Fibroblast of lung (primary cell): ENCODE measurements at regions not wholly inside any gene's neighbourhood (a gene's known extent, or its start where the extent isn't known, plus 50 kb on each side); places are given as distances from the start of the nearest gene placed in this dataset.
A peak's percentile ranks its signal among the peaks of the same experiment; 100 is the strongest.

ENCODE experiments used
- DNase-seq, 2 donors: peaks; one replicate each; pipeline versions ENCODE4 v3.0.0 to v3.0.0-alpha.2; 2010; ENCODE audit warnings: low read depth in 2 of 2
- H2AFZ ChIP-seq: 2 replicates; pipeline ENCODE4 v1.5.1; 2012; ENCODE audit warnings: low read length, control low read depth, inconsistent platforms
- H3K27ac ChIP-seq: 2 replicates; pipeline ENCODE4 v1.5.1; 2011; ENCODE audit warnings: low read length, control low read depth; ENCODE audit not compliant: insufficient read depth
- H3K27me3 ChIP-seq: 2 replicates; pipeline ENCODE4 v1.5.1; 2011; ENCODE audit warnings: mild to moderate bottlenecking, low read length; ENCODE audit not compliant: control insufficient read depth, insufficient read depth
- H3K36me3 ChIP-seq: 2 replicates; pipeline ENCODE4 v1.5.1; 2011; ENCODE audit warnings: low read length; ENCODE audit not compliant: control insufficient read depth, insufficient read depth
- H3K4me1 ChIP-seq: 2 replicates; pipeline ENCODE4 v1.5.1; 2011; ENCODE audit warnings: low read length; ENCODE audit not compliant: control insufficient read depth, insufficient read depth; ENCODE audit errors: extremely low read depth
- H3K4me2 ChIP-seq: 2 replicates; pipeline ENCODE4 v1.5.1; 2011; ENCODE audit warnings: low read length, control low read depth; ENCODE audit not compliant: insufficient read depth; ENCODE audit errors: extremely low read depth
- H3K4me3 ChIP-seq, 4 experiments: fragments of 200-600 bp in 1 of 4; sonication (generic) in 1 of 4; replicated peaks in 1 of 4; 2 replicates each; pipeline ENCODE4 v1.5.1; 2011 to 2016; ENCODE audit warnings: low read length in 4 of 4, low read depth in 3 of 4, mild to moderate bottlenecking in 3 of 4, control low read depth in 2 of 4, inconsistent platforms in 1 of 4, mixed read lengths in 1 of 4; ENCODE audit not compliant: insufficient read depth in 1 of 4; ENCODE audit errors: control extremely low read depth in 1 of 4
- H3K79me2 ChIP-seq: 2 replicates; pipeline ENCODE4 v1.5.1; 2012; ENCODE audit warnings: mild to moderate bottlenecking, low read length, inconsistent platforms; ENCODE audit not compliant: control insufficient read depth, insufficient read depth
- H3K9ac ChIP-seq: 2 replicates; pipeline ENCODE4 v1.5.1; 2011; ENCODE audit warnings: mild to moderate bottlenecking, low read length, control low read depth; ENCODE audit not compliant: insufficient read depth
- H3K9me3 ChIP-seq: 2 replicates; pipeline ENCODE4 v1.5.1; 2012; ENCODE audit warnings: low read depth, low read length; ENCODE audit not compliant: control insufficient read depth, insufficient read depth
- H4K20me1 ChIP-seq: 2 replicates; pipeline ENCODE4 v1.5.1; 2011; ENCODE audit warnings: low read length; ENCODE audit not compliant: control insufficient read depth, insufficient read depth; ENCODE audit errors: extremely low read depth
- CTCF ChIP-seq, 2 donors: IDR thresholded peaks in 1 of 2; conservative IDR thresholded peaks in 1 of 2; 1 replicate in 1 of 2; 2 replicates in 1 of 2; pipeline ENCODE4 v1.5.1; 2011 to 2012; ENCODE audit warnings: low read length in 2 of 2, control low read depth in 1 of 2, inconsistent platforms in 1 of 2, low read depth in 1 of 2, mild to moderate bottlenecking in 1 of 2
- EZH2 ChIP-seq: IDR thresholded peaks from 2 replicates; pipeline ENCODE4 v1.5.1; 2012; ENCODE audit warnings: low read length, control low read depth, mild to moderate bottlenecking; ENCODE audit errors: missing control alignments

GRCh38 chr5:96509721-96510350 is 76.8 kb upstream of the PCSK1 start:
- H3K9me3 ChIP-seq: no peaks in the 10 kb centered on the region
- H3K4me2 ChIP-seq: no peak overlapping the region
- H3K27ac ChIP-seq: peak overlapping the region; percentile 34
- H3K79me2 ChIP-seq: no peaks in the 10 kb centered on the region
- H4K20me1 ChIP-seq: no peaks in the 10 kb centered on the region
- no peak overlapping the region for H3K4me3 ChIP-seq
- H3K4me1 ChIP-seq: peaks cover 5% of the 10 kb centered on the region
- H3K36me3 ChIP-seq: no peaks in the 10 kb centered on the region
- TF ChIP-seq EZH2 (no peak), CTCF (conservative IDR thresholded peaks at IDR 0.05 in 1 of 2, IDR thresholded peaks at IDR 0.05 in 1 of 2; ENCODE audit: low read depth in 1 of 2, low read length in 2 of 2) (no peak)
- no peaks in the 10 kb centered on the region for H3K27me3 ChIP-seq
- no peak overlapping the region for H3K9ac ChIP-seq
- DNase-seq: peak; percentile 92 to 99
- no peak overlapping the region for H2AFZ ChIP-seq

GRCh38 chr5:96516631-96517071 is 83.6 kb upstream of the PCSK1 start:
- H3K4me1 ChIP-seq: no peaks in the 10 kb centered on the region
- H3K9ac ChIP-seq: no peak overlapping the region
- H2AFZ ChIP-seq: no peak overlapping the region
- no peaks in the 10 kb centered on the region for H4K20me1 ChIP-seq
- no peaks in the 10 kb centered on the region for H3K79me2 ChIP-seq
- no peaks in the 10 kb centered on the region for H3K9me3 ChIP-seq
- TF ChIP-seq CTCF (conservative IDR thresholded peaks at IDR 0.05 in 1 of 2, IDR thresholded peaks at IDR 0.05 in 1 of 2; ENCODE audit: low read depth in 1 of 2, low read length in 2 of 2): peak in 1 of 2 donors; percentile 19
- no peak for TF ChIP-seq EZH2
- no peak overlapping the region for H3K4me3 ChIP-seq
- no peaks in the 10 kb centered on the region for H3K36me3 ChIP-seq
- H3K27ac ChIP-seq: no peak overlapping the region
- peak overlapping the region; percentile 38 for H3K4me2 ChIP-seq
- peak; percentile 72 to 76 for DNase-seq
- H3K27me3 ChIP-seq: no peaks in the 10 kb centered on the region

GRCh38 chr5:96517295-96517694 is 84.2 kb upstream of the PCSK1 start:
- H4K20me1 ChIP-seq: no peaks in the 10 kb centered on the region
- no peak overlapping the region for H2AFZ ChIP-seq
- H3K4me2 ChIP-seq: no peak overlapping the region
- H3K4me3 ChIP-seq: no peak overlapping the region
- H3K27ac ChIP-seq: no peak overlapping the region
- no peaks in the 10 kb centered on the region for H3K9me3 ChIP-seq
- no peaks in the 10 kb centered on the region for H3K4me1 ChIP-seq
- TF ChIP-seq EZH2 (no peak), CTCF (conservative IDR thresholded peaks at IDR 0.05 in 1 of 2, IDR thresholded peaks at IDR 0.05 in 1 of 2; ENCODE audit: low read depth in 1 of 2, low read length in 2 of 2) (no peak)
- no peak overlapping the region for H3K9ac ChIP-seq
- H3K36me3 ChIP-seq: no peaks in the 10 kb centered on the region
- peak; percentile 53 to 89 for DNase-seq
- no peaks in the 10 kb centered on the region for H3K79me2 ChIP-seq
- H3K27me3 ChIP-seq: no peaks in the 10 kb centered on the region
